Urinary bladder (tissue), 3 donors: ENCODE measurements at regions not wholly inside any gene's neighbourhood (a gene's known extent, or its start where the extent isn't known, plus 50 kb on each side); places are given as distances from the start of the nearest gene placed in this dataset.

Experiments used
- DNase-seq: peaks from one replicate; pipeline ENCODE4 v3.0.0-alpha.2; 2015; ENCODE audit errors: extremely low spot score
- H3K27ac ChIP-seq: one replicate; pipeline ENCODE4 v1.5.1; 2013; ENCODE audit warnings: low read depth, mild to moderate bottlenecking, moderate library complexity
- H3K36me3 ChIP-seq: one replicate; pipeline ENCODE4 v1.6.1; 2013; ENCODE audit warnings: mild to moderate bottlenecking, moderate library complexity; ENCODE audit not compliant: insufficient read depth
- H3K4me1 ChIP-seq: one replicate; pipeline ENCODE4 v1.6.1; 2013; ENCODE audit warnings: mild to moderate bottlenecking, moderate library complexity; ENCODE audit not compliant: insufficient read depth
- H3K4me3 ChIP-seq: one replicate; pipeline ENCODE4 v1.5.1; 2013; ENCODE audit warnings: low read depth, low read length
- WGBS: extraction: QIAGEN DNeasy Blood & Tissue Kit; methylation state at CpG from one replicate; pipeline ENCODE4 v1.1.7; 2013; 5-methylcytosine and 5-hydroxymethylcytosine counted together
- donor health status: healthy with polysubstance abuse.
- donor health status: healthy.

- H3K4me3 ChIP-seq = peak overlapping the region; percentile 29
- peak overlapping the region; percentile 92 for H3K27ac ChIP-seq
- H3K4me1 ChIP-seq = peaks cover 5% of the 10 kb centered on the region
- 9% methylated on average over 47 of the region's 47 CpGs for WGBS
- no peaks in the 10 kb centered on the region for H3K36me3 ChIP-seq
- DNase-seq = no peak
Measured at GRCh38 chr12:124517260-124518050, 50.0 kb downstream of the NCOR2 start.

GRCh38 chr12:124516850-124517249, 50.6 kb downstream of the NCOR2 start:
- H3K27ac ChIP-seq = peak overlapping the region; percentile 46
- no peak overlapping the region for H3K4me3 ChIP-seq
- WGBS = 49% methylated on average over 6 of the region's 6 CpGs
- peaks cover 5% of the 10 kb centered on the region for H3K4me1 ChIP-seq
- no peaks in the 10 kb centered on the region for H3K36me3 ChIP-seq
- no peak for DNase-seq

GRCh38 chr12:124515981-124516380, 51.4 kb downstream of the NCOR2 start:
- 81% methylated on average over 15 of the region's 15 CpGs for WGBS
- Histone ChIP-seq H3K27ac (no peak overlapping the region), H3K4me1 (peaks cover 5% of the 10 kb centered on the region), H3K36me3 (no peaks in the 10 kb centered on the region), H3K4me3 (no peak overlapping the region)
- no peak for DNase-seq

GRCh38 chr12:124514996-124515932, 52.1 kb downstream of the NCOR2 start:
- Histone ChIP-seq H3K4me3 (no peak overlapping the region), H3K36me3 (no peaks in the 10 kb centered on the region), H3K27ac (no peak overlapping the region), H3K4me1 (peaks cover 5% of the 10 kb centered on the region)
- DNase-seq = no peak
- WGBS = 89% methylated on average over 19 of the region's 19 CpGs

- peaks cover 2% of the 10 kb centered on the region for H3K4me1 ChIP-seq
- H3K27ac ChIP-seq = no peak overlapping the region
- no peak overlapping the region for H3K4me3 ChIP-seq
- no peak for DNase-seq
- no peaks in the 10 kb centered on the region for H3K36me3 ChIP-seq
- WGBS = 92% methylated on average over 12 of the region's 12 CpGs
Measured at GRCh38 chr12:124514145-124514995, 53.0 kb downstream of the NCOR2 start.

- Histone ChIP-seq H3K4me1 (no peaks in the 10 kb centered on the region), H3K4me3 (no peak overlapping the region), H3K36me3 (no peaks in the 10 kb centered on the region), H3K27ac (no peak overlapping the region)
- 69% methylated on average over 7 of the region's 7 CpGs for WGBS
- DNase-seq = no peak
Measured at GRCh38 chr12:124513297-124513867, 54.0 kb downstream of the NCOR2 start.

GRCh38 chr12:124512667-124513296, 54.6 kb downstream of the NCOR2 start:
- Histone ChIP-seq H3K4me3 (no peak overlapping the region), H3K4me1 (no peaks in the 10 kb centered on the region), H3K36me3 (no peaks in the 10 kb centered on the region), H3K27ac (no peak overlapping the region)
- DNase-seq = no peak
- 18% methylated on average over 16 of the region's 16 CpGs for WGBS

- WGBS = 90% methylated on average over 23 of the region's 23 CpGs
- Histone ChIP-seq H3K27ac (no peak overlapping the region), H3K4me1 (no peaks in the 10 kb centered on the region), H3K36me3 (no peaks in the 10 kb centered on the region), H3K4me3 (no peak overlapping the region)
- DNase-seq = no peak
Measured at GRCh38 chr12:124511259-124511985, 56.0 kb downstream of the NCOR2 start.

- Histone ChIP-seq H3K4me1 (no peaks in the 10 kb centered on the region), H3K27ac (peak overlapping the region; percentile 49), H3K36me3 (no peaks in the 10 kb centered on the region), H3K4me3 (no peak overlapping the region)
- 84% methylated on average over 17 of the region's 17 CpGs for WGBS
- no peak for DNase-seq
Measured at GRCh38 chr12:124510301-124510970, 57.0 kb downstream of the NCOR2 start.

GRCh38 chr12:124509676-124510300, 57.6 kb downstream of the NCOR2 start:
- H3K4me3 ChIP-seq = no peak overlapping the region
- 48% methylated on average over 16 of the region's 16 CpGs for WGBS
- H3K27ac ChIP-seq = peak overlapping the region; percentile 49
- no peaks in the 10 kb centered on the region for H3K4me1 ChIP-seq
- no peak for DNase-seq
- H3K36me3 ChIP-seq = no peaks in the 10 kb centered on the region

GRCh38 chr12:124509300-124509675, 58.1 kb downstream of the NCOR2 start:
- no peak for DNase-seq
- WGBS = 82% methylated on average over 1 of the region's 1 CpG
- Histone ChIP-seq H3K27ac (peak overlapping the region; percentile 34), H3K4me3 (no peak overlapping the region), H3K36me3 (no peaks in the 10 kb centered on the region), H3K4me1 (no peaks in the 10 kb centered on the region)
